Activated CD8-positive, alpha-beta T cell treated with anti-CD3 and anti-CD28 coated beads for 36 hours (primary cell): ENCODE measurements at regions not wholly inside any gene's neighbourhood (a gene's known extent, or its start where the extent isn't known, plus 50 kb on each side); places are given as distances from the start of the nearest gene placed in this dataset.

Source experiments
- ATAC-seq: fragments of 200-7000 bp; cut with Tn5 transposase; one replicate; pipeline ENCODE4 v1.10.0; 2021; ENCODE audit warnings: mild to moderate bottlenecking, moderate library complexity
- CTCF ChIA-PET: fragments of 350-600 bp; sonication (Branson Sonifier 250); formaldehyde crosslinking; loops from one replicate; lab custom pipeline; 2021; ENCODE audit warnings: antibody characterized with exemption; lab: Charles Lee
- POLR2A ChIA-PET: fragments of 350-600 bp; sonication (Branson Sonifier 250); formaldehyde crosslinking; loops from one replicate; lab custom pipeline; 2021; ENCODE audit warnings: antibody characterized with exemption; lab: Charles Lee
- DNase-seq: peaks from one replicate; pipeline ENCODE4 v3.0.0-alpha.2; 2020
- H3K27ac Mint-ChIP-seq: one replicate; pipeline ENCODE4 v1.8.0; 2021; ENCODE audit warnings: mild to moderate bottlenecking, mixed read lengths
- H3K27me3 Mint-ChIP-seq: one replicate; pipeline ENCODE4 v1.8.0; 2021; ENCODE audit warnings: mixed read lengths
- H3K36me3 Mint-ChIP-seq: one replicate; pipeline ENCODE4 v1.8.0; 2021; ENCODE audit warnings: low read depth, mixed read lengths
- H3K4me1 Mint-ChIP-seq: one replicate; pipeline ENCODE4 v1.8.0; 2021; ENCODE audit warnings: low read depth, mixed read lengths
- H3K4me3 Mint-ChIP-seq: one replicate; pipeline ENCODE4 v1.8.0; 2021; ENCODE audit warnings: mild to moderate bottlenecking, moderate library complexity, mixed read lengths
- H3K9me3 Mint-ChIP-seq: one replicate; pipeline ENCODE4 v1.8.0; 2021; ENCODE audit warnings: mixed read lengths
- CTCF ChIP-seq: fragments of 200-600 bp; IDR thresholded peaks from one replicate; pipeline ENCODE4 v1.8.0; 2022; ENCODE audit warnings: antibody characterized with exemption, mild to moderate bottlenecking
- intact Hi-C: fragments of 100-400 bp; cut with micrococcal nuclease; formaldehyde crosslinking; loops from one replicate; pipeline ENCODE4 v1.10.0; 2022

GRCh38 chr17:77756846-77757560, 201.5 kb upstream of the TNRC6C start:
- DNase-seq (no peak), ATAC-seq (no peak)
- Mint-ChIP-seq H3K9me3 (no peaks in the 10 kb centered on the region), H3K4me3 (no peak overlapping the region), H3K4me1 (no peaks in the 10 kb centered on the region), H3K36me3 (no peaks in the 10 kb centered on the region), H3K27me3 (no peaks in the 10 kb centered on the region), H3K27ac (no peak overlapping the region)
- CTCF ChIA-PET = interaction anchor here (0.8 kb wide), 1 partner anchor 16 kb away, joined by 3 read pairs; no protein-coding TSS in a partner anchor
- no peak for TF ChIP-seq CTCF
- intact Hi-C loops = no loop called here
- POLR2A ChIA-PET = no interaction called here

- ATAC-seq = no peak
- no peak overlapping the region for H3K27ac Mint-ChIP-seq
- DNase-seq = no peak
- H3K4me3 Mint-ChIP-seq = no peak overlapping the region
- POLR2A ChIA-PET = no interaction called here
- H3K9me3 Mint-ChIP-seq = no peaks in the 10 kb centered on the region
- no peak for TF ChIP-seq CTCF
- intact Hi-C loops = no loop called here
- H3K27me3 Mint-ChIP-seq = no peaks in the 10 kb centered on the region
- H3K36me3 Mint-ChIP-seq = no peaks in the 10 kb centered on the region
- CTCF ChIA-PET = no interaction called here
- H3K4me1 Mint-ChIP-seq = no peaks in the 10 kb centered on the region
Measured at GRCh38 chr17:77757561-77757898, 201.0 kb upstream of the TNRC6C start.

GRCh38 chr17:77763023-77763422, 195.5 kb upstream of the TNRC6C start:
- intact Hi-C loops = loop anchor here (10.0 kb wide), 1 partner anchor 218 kb away; no protein-coding TSS in a partner anchor

DNA sequence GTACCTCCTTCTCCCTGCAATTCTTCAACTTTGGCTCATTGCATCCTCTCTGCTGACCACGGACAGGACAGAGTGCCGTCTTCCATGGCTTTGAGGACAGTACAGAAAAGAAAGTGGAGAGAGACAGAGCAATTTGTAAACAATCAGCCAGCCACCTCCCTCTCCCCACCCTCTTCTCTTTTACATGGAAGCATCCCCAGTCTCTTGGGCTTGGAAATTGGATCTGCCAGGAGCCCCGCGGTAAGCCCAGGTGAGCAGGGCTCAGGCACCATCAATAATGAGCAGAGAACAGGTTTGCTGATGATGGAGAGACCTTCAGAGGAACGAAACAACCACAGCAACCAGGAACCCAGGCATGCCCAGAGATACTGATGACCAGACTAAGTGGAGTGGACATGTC, 194.9 kb upstream of the TNRC6C start:
- ATAC-seq = no peak
- DNase-seq = no peak
- intact Hi-C loops = loop anchor here (10.0 kb wide), 1 partner anchor 219 kb away; no protein-coding TSS in a partner anchor
- H3K9me3 Mint-ChIP-seq = no peaks in the 10 kb centered on the region
- CTCF ChIA-PET = interaction anchor here (0.6 kb wide), 1 partner anchor 221 kb away, joined by 3 read pairs; no protein-coding TSS in a partner anchor
- H3K36me3 Mint-ChIP-seq = no peaks in the 10 kb centered on the region
- no peak for TF ChIP-seq CTCF
- H3K27me3 Mint-ChIP-seq = no peaks in the 10 kb centered on the region
- POLR2A ChIA-PET = interaction anchor here (0.7 kb wide), 1 partner anchor 55 kb away, joined by 3 read pairs; no protein-coding TSS in a partner anchor
- no peaks in the 10 kb centered on the region for H3K4me1 Mint-ChIP-seq
- no peak overlapping the region for H3K4me3 Mint-ChIP-seq
- no peak overlapping the region for H3K27ac Mint-ChIP-seq

More at GRCh38 chr17:77763023-77763422, 195.5 kb upstream of the TNRC6C start:
- ChIA-PET POLR2A (interaction anchor here (0.7 kb wide), 1 partner anchor 54 kb away, joined by 3 read pairs; no protein-coding TSS in a partner anchor), CTCF (no interaction called here)
- no peak for TF ChIP-seq CTCF
- DNase-seq = no peak
- Mint-ChIP-seq H3K27me3 (no peaks in the 10 kb centered on the region), H3K9me3 (no peaks in the 10 kb centered on the region), H3K4me1 (no peaks in the 10 kb centered on the region), H3K27ac (no peak overlapping the region), H3K4me3 (no peak overlapping the region), H3K36me3 (no peaks in the 10 kb centered on the region)
- no peak for ATAC-seq

GRCh38 chr17:77765292-77765691, 193.2 kb upstream of the TNRC6C start:
- H3K27ac Mint-ChIP-seq = no peak overlapping the region
- no peaks in the 10 kb centered on the region for H3K9me3 Mint-ChIP-seq
- CTCF ChIA-PET = interaction anchor here (1.1 to 1.4 kb wide), 2 partner anchors 249 to 299 kb away, joined by 3 to 4 read pairs; no protein-coding TSS in a partner anchor
- no peaks in the 10 kb centered on the region for H3K27me3 Mint-ChIP-seq
- intact Hi-C loops = loop anchor here (10.0 kb wide), 1 partner anchor 220 kb away; no protein-coding TSS in a partner anchor
- H3K4me1 Mint-ChIP-seq = no peaks in the 10 kb centered on the region
- H3K36me3 Mint-ChIP-seq = no peaks in the 10 kb centered on the region
- no peak for ATAC-seq
- POLR2A ChIA-PET = no interaction called here
- no peak for DNase-seq
- no peak for TF ChIP-seq CTCF
- H3K4me3 Mint-ChIP-seq = no peak overlapping the region
